SK-N-SH treated with all-trans-retinoic acid at 6 μM for 48 hours (cell line): ENCODE measurements at regions not wholly inside any gene's neighbourhood (a gene's known extent, or its start where the extent isn't known, plus 50 kb on each side); places are given as distances from the start of the nearest gene placed in this dataset.

ENCODE experiments used
- ATAC-seq: fragments of 200-7000 bp; cut with Tn5 transposase; 3 replicates; pipeline ENCODE4 v1.9.1; 2020; ENCODE audit warnings: mild to moderate bottlenecking, moderate library complexity
- ARNTL ChIP-seq: fragments of 450-650 bp; formaldehyde crosslinking; IDR thresholded peaks from 2 replicates; pipeline ENCODE4 v1.5.0; 2020; ENCODE audit warnings: low read depth, mild to moderate bottlenecking, moderate library complexity, borderline replicate concordance
- BACH2 ChIP-seq: fragments of 250-450 bp; sonication (Bioruptor Pico); IDR thresholded peaks from 2 replicates; pipeline ENCODE4 v1.9.0; 2021; ENCODE audit warnings: mild to moderate bottlenecking, borderline replicate concordance
- CSDC2 ChIP-seq: fragments of 250-450 bp; sonication (Bioruptor Pico); IDR thresholded peaks from 2 replicates; pipeline ENCODE4 v1.5.0; 2020; ENCODE audit warnings: mild to moderate bottlenecking, moderate library complexity
- CSRNP3 ChIP-seq: fragments of 250-450 bp; sonication (Bioruptor Pico); IDR thresholded peaks from 2 replicates; pipeline ENCODE4 v1.5.1; 2021; ENCODE audit warnings: mild to moderate bottlenecking, moderate library complexity
- ISL1 ChIP-seq: fragments of 250-450 bp; sonication (Bioruptor Pico); IDR thresholded peaks from 2 replicates; pipeline ENCODE4 v2.1.2; 2022; ENCODE audit warnings: mild to moderate bottlenecking, moderate library complexity
- OSR1 ChIP-seq: fragments of 250-450 bp; sonication (Bioruptor Pico); IDR thresholded peaks from 2 replicates; pipeline ENCODE4 v1.8.0; 2022; ENCODE audit warnings: moderate library complexity, mild to moderate bottlenecking, inconsistent platforms
- PATZ1 ChIP-seq: fragments of 250-450 bp; sonication (Bioruptor Pico); IDR thresholded peaks from 2 replicates; pipeline ENCODE4 v1.8.0; 2020; ENCODE audit warnings: mild to moderate bottlenecking, moderate library complexity, borderline replicate concordance
- PPARA ChIP-seq: fragments of 250-450 bp; sonication (Bioruptor Pico); IDR thresholded peaks from 2 replicates; pipeline ENCODE4 v1.5.0; 2020; ENCODE audit warnings: mild to moderate bottlenecking, borderline replicate concordance
- RARB ChIP-seq: fragments of 250-450 bp; sonication (Bioruptor Pico); IDR thresholded peaks from 2 replicates; pipeline ENCODE4 v1.8.0; 2021; ENCODE audit warnings: mild to moderate bottlenecking, moderate library complexity
- TSHZ2 ChIP-seq: fragments of 250-450 bp; sonication (Bioruptor Pico); IDR thresholded peaks from 2 replicates; pipeline ENCODE4 v1.5.0; 2020; ENCODE audit warnings: mild to moderate bottlenecking, moderate library complexity
- ZC3H10 ChIP-seq: fragments of 250-450 bp; sonication (Bioruptor Pico); IDR thresholded peaks from 2 replicates; pipeline ENCODE4 v1.5.1; 2021; ENCODE audit warnings: mild to moderate bottlenecking, moderate library complexity
- ZFP3 ChIP-seq: fragments of 250-450 bp; sonication (Bioruptor Pico); IDR thresholded peaks from 2 replicates; pipeline ENCODE4 v1.5.0; 2020; ENCODE audit warnings: mild to moderate bottlenecking, moderate library complexity
- ZFP30 ChIP-seq: fragments of 450-650 bp; formaldehyde crosslinking; IDR thresholded peaks from 2 replicates; pipeline ENCODE4 v1.5.0; 2022; ENCODE audit warnings: mild to moderate bottlenecking, moderate library complexity
- ZNF565 ChIP-seq: fragments of 450-650 bp; formaldehyde crosslinking; conservative IDR thresholded peaks from 2 replicates; pipeline ENCODE4 v1.5.0; 2020; ENCODE audit warnings: low read depth, mild to moderate bottlenecking, moderate library complexity
- ZNF8 ChIP-seq: fragments of 450-650 bp; formaldehyde crosslinking; IDR thresholded peaks from 2 replicates; pipeline ENCODE4 v1.5.0; 2020; ENCODE audit warnings: mild to moderate bottlenecking, moderate library complexity
- TF ChIP-seq, protein P1 (sequence below): fragments of 250-450 bp; sonication (Bioruptor Pico); IDR thresholded peaks from 2 replicates; pipeline ENCODE4 v1.8.0; 2021; ENCODE audit warnings: low read depth, mild to moderate bottlenecking, moderate library complexity, borderline replicate concordance
- TF ChIP-seq, protein P2 (sequence below): fragments of 250-450 bp; sonication (Bioruptor Pico); IDR thresholded peaks from 2 replicates; pipeline ENCODE4 v1.5.1; 2020; ENCODE audit warnings: low read depth, mild to moderate bottlenecking, moderate library complexity

- TF ChIP-seq CSRNP3 (CRISPR knock-in tag) = no peak
- TF ChIP-seq, protein P1, sequence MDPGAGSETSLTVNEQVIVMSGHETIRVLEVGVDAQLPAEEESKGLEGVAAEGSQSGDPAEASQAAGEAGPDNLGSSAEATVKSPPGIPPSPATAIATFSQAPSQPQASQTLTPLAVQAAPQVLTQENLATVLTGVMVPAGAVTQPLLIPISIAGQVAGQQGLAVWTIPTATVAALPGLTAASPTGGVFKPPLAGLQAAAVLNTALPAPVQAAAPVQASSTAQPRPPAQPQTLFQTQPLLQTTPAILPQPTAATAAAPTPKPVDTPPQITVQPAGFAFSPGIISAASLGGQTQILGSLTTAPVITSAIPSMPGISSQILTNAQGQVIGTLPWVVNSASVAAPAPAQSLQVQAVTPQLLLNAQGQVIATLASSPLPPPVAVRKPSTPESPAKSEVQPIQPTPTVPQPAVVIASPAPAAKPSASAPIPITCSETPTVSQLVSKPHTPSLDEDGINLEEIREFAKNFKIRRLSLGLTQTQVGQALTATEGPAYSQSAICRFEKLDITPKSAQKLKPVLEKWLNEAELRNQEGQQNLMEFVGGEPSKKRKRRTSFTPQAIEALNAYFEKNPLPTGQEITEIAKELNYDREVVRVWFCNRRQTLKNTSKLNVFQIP (CRISPR knock-in tag) = no peak
- ATAC-seq = no peak
Measured at GRCh38 chr12:25659621-25660020, 106.5 kb upstream of the LMNTD1 start.

DNA sequence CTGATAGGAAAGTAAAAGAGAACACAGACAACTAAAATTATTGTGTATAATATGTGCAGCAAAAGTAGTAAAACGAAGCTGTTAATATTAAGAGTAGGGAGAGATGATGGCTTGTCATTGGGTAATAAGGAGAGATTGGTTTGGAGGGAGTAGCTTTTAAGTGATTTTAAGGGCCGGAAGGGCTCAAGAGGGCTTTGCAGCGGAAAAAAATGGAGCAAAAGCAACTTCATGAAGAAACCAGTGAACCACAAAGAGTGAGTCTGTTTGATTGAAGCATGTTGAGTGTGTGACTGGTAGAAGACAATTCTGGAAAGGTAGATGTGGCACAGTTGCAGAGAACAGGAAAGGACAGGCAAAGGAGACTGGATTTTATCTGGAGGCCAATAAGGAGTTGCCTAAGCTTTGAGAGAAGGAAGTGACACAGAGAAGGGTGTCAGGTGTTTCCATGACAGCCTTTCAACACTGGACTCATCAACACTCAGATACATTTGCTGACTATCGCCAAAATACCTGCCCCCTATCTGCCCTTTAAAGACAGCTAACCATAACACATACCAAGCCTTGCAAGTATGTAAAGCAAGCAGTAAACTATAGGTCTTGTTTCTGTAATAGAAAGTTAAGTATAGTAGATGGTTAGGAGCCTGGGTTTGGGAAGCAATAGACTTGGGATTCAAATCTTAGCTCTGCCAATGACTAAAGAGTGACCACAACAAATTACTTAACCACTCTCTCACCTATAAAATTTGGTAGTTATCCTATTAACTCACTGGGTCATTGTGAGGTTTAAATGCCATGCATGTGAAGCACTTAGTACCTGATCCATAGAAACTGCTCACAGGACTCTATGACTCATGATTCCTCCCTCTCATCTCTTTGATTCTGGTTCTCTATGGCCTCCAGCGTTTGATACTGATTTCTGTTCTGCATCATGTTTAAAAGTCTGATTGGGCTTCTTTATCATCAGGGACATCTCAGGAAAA, 117.3 kb upstream of the LMNTD1 start:
- ATAC-seq = peak; percentile 42; the same call in 2 of the 3 replicates
- TF ChIP-seq, protein P1 (CRISPR knock-in tag) = no peak
- no peak for TF ChIP-seq ZC3H10 (CRISPR knock-in tag)
- TF ChIP-seq PATZ1 (CRISPR knock-in tag) = no peak
- no peak for TF ChIP-seq CSRNP3 (CRISPR knock-in tag)

DNA sequence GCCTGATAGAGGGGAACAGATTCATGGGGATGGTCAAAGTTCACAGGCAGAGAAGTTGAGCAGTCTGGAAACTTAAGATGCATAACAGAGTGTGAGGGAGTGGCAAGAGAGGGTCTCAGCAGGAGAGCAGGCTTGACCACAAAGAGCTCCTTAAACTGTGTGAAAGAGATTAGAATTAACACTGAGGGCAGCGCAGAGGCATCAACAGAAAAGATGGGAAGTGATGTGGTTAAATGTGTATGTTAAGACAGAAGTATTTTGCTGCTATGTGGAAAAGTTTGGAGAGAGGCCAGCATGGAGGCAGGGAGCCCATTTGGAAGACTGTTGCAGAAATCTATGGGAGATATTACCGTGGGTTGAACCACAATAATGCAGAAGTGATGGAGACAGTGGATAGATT, 122.7 kb upstream of the LMNTD1 start:
- no peak for TF ChIP-seq ARNTL
- TF ChIP-seq ISL1 = no peak
- no peak for TF ChIP-seq RARB (CRISPR knock-in tag)
- TF ChIP-seq, protein P2, sequence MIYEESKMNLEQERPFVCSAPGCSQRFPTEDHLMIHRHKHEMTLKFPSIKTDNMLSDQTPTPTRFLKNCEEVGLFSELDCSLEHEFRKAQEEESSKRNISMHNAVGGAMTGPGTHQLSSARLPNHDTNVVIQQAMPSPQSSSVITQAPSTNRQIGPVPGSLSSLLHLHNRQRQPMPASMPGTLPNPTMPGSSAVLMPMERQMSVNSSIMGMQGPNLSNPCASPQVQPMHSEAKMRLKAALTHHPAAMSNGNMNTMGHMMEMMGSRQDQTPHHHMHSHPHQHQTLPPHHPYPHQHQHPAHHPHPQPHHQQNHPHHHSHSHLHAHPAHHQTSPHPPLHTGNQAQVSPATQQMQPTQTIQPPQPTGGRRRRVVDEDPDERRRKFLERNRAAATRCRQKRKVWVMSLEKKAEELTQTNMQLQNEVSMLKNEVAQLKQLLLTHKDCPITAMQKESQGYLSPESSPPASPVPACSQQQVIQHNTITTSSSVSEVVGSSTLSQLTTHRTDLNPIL = no peak
- no peak for TF ChIP-seq PPARA (CRISPR knock-in tag)
- TF ChIP-seq PATZ1 (CRISPR knock-in tag) = no peak
- no peak for TF ChIP-seq ZFP30 (CRISPR knock-in tag)
- no peak for TF ChIP-seq CSDC2 (CRISPR knock-in tag)
- TF ChIP-seq ZC3H10 (CRISPR knock-in tag) = no peak
- no peak for TF ChIP-seq OSR1 (CRISPR knock-in tag)
- TF ChIP-seq ZNF8 = no peak
- no peak for TF ChIP-seq ZNF565 (CRISPR knock-in tag)
- TF ChIP-seq ZFP3 (CRISPR knock-in tag) = no peak
- no peak for TF ChIP-seq BACH2 (CRISPR knock-in tag)
- no peak for TF ChIP-seq TSHZ2 (CRISPR knock-in tag)
- no peak for ATAC-seq
